ENCODE measurements at regions not wholly inside any gene's neighbourhood (a gene's known extent, or its start where the extent isn't known, plus 50 kb on each side); places are given as distances from the start of the nearest gene placed in this dataset.
"Not testable (repeated sequence)": the region's sequence is repeated elsewhere in the genome, so short reads cannot be mapped to it uniquely, and the experiment has no call there.

DNA sequence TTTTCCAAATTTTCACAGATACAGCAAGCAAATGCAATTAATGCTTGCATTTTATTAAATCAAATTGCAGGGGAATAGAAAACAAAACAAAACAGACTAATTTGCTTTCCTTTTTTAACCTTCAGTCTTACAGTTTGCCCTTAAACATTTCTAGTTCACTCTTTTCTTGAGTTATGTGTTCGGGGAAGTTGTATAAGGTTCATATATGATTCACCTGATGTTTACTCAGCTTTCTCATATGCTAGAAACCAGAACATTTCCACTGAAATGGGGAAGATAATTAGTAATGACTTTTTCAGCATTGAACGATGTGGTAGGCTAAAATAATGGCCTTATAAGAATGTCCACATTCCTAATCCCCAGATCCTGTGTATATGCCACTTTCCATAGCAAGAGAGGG, 176.2 kb upstream of the NBPF9 start:
- not testable (repeated sequence) for DNase-seq

DNA sequence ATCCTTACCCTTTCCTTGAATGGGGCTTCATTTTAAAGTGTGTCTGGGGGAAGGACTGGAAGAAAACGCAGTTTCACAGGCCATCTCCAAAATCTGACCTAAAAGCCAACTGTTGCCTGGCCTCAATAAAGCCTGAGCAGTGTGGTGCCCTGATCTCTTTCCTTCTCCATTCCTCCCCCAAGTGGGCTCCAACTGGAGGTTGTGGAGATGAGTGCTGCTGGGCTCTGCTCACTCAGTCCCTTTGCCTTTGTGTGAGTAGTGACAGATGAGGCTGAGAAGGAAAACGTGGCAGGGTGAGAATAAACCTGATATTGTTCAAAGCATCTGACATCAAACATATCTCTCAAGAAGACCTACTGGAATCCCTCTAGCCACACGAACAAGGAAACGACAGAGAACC, 181.4 kb upstream of the NBPF9 start:
- not testable (repeated sequence) for DNase-seq

GRCh38 chr1:149285205-149285604, 181.9 kb upstream of the NBPF9 start:
- DNase-seq: not testable (repeated sequence)

DNA sequence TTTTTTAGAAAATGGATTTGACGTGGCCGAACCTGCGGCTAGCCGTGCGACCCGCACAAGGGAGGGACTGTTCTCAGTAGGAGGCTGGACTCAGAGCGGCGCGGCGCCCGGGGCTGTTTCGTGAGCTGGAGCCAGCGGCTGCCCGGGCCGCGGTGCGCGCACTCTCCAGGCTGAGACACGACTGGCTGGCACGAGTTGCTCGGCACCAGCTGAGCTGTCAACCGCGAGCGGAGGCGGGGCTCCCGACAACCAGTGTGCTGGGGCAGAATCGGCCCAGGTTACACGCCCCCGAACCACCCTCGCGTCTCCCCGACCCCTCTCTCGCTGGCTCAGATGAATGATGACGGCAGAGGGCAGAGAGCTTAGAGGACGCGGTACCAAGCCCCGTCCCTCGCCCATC, 182.3 kb upstream of the NBPF9 start:
- DNase-seq: not testable (repeated sequence)

GRCh38 chr1:149288580-149288979, 185.2 kb upstream of the NBPF9 start:
- not testable (repeated sequence) for DNase-seq

- not testable (repeated sequence) for DNase-seq
These were observed 174.2 kb upstream of the NBPF19 start for GRCh38 chr1:149300478-149301218.

DNA sequence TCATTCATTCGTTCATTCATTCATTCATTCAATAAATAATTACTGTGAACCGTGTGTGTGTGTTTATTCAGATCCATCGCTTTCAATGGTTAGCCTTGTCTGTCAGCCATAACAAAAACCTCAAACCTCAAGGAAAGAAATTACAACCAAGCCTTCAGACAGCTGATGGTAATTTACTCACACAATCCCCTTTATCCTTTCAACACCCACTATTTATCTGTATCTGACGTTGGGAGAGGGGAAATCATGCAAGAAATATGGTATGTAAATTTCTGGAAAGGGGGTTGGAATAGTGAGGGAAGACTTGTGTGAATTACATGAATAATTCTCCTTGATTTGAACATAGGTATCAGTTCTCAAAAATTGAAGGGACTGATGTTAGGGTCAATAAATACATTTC, 173.6 kb upstream of the NBPF19 start:
- not testable (repeated sequence) for DNase-seq

DNA sequence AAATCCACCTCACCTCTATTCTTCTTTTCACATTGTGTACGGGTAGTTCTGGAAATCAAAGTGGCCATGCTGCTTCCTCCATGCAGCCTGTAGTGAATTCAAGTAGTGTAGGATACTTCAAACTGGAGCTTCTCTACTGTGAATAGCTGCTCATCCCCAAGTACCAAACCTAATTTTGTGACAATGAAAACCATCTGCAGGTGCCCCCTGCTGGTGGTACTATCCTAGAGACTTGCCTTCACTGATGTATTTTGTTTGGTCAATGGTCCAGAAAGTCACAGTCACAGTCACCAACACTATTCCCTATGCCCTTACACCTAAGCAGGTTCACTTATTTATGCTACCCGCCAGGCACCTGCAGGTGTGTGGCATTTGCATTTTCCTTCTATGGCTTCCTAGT, 170.0 kb upstream of the NBPF19 start:
- not testable (repeated sequence) for DNase-seq

DNA sequence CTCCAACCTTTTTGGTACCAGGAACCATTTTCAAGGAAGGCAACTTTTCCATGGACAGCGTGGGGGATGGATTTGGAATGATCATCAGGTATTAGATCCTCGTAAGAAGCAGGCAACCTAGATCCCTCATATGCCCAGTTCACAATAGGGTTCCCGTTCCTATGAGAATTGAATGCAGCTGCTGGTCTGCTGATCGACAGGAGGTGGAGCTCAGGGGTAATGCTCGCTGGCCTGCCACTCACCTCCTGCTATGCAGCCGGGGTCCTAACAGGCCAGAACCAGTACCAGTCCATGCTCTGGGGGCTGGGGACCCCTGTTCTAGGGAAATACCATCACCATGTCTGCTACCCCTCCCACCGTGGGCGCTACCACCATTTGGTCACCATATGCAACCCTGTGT, 167.2 kb upstream of the NBPF19 start:
- DNase-seq: not testable (repeated sequence)

- not testable (repeated sequence) for DNase-seq
These were observed 159.9 kb upstream of the NBPF19 start for GRCh38 chr1:149314921-149315320.

DNA sequence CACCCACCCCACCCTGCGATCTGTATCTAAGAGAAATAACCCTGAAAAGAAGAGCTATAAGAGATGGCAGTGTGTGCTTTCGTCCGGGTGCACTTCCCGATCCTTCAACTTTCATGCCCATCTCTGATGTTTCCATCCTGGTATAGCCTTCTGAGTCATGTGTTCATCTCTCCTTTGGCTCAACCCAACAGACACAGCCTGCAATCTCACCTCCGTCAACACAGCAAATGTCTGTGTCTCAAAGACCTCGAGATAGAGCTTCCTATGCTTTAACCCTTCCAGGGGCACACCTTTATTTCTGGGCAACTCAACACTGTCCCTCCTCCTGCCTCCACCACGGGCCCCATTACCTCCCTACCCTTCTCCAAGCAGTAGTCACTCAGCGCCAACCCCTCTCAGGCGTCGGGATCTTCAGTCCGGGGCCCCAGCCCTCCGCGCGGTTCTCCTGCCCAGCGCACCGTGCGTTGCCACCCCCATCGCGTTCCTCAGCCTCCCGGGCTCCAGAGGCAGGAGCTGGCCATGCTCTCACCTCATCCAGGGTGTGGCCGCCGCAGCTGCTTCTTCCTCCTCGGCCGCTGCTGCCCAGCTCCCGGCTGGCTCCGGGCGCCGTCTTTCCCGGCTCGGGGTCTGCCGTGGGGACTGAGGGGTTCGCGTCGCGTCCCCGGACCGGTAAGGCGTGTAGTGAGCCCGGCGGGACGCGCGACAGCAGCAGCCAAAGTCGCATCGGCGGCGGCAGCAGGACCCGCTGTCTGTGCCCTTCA, 153.7 kb upstream of the NBPF19 start:
- not testable (repeated sequence) for DNase-seq

DNA sequence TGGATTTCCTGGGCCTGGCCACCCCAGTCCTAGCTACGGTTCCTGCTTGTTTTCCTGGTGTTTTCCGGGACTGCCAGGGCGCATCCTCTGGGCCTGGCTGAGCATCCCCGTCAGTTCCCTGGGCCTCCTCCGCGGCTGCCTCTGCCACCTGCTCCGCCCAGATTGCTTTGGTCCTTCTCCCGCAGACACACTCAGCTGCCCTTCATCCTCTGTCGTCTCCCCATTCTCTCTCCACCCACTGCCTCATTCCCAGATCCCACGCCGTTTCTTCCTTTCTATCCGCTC, 153.2 kb upstream of the NBPF19 start:
- DNase-seq: not testable (repeated sequence)

DNA sequence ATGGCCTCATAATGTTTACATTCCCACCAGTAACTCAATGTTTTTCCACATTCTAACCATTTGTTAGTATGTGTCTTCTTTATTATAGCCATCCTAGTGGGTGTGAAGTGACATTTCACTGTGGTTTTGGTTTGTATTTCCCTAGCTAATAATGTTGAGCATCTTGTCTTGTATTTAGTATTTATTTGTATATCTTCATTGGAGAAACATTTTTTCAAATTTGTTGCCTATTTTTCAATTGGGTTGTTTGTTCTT, 144.8 kb upstream of the NBPF19 start:
- DNase-seq: not testable (repeated sequence)

DNA sequence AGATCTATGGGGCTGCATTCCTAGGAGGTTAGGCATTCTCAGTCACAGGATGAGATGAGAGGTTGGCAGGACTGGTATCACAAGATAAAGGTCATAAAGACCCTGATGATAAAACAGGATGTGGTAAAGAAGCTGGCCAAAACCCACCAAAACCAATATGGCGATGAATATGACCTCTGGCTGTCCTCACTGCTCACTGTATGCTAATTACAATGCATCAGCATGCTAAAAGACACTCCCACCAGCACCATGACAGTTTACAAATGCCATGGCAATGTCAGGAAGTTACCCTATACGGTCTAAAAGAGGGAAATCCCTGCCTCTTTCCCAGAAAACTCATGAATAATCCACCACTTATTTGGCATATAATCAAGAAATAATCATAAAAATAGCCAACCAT, 138.8 kb upstream of the NBPF19 start:
- not testable (repeated sequence) for DNase-seq

DNA sequence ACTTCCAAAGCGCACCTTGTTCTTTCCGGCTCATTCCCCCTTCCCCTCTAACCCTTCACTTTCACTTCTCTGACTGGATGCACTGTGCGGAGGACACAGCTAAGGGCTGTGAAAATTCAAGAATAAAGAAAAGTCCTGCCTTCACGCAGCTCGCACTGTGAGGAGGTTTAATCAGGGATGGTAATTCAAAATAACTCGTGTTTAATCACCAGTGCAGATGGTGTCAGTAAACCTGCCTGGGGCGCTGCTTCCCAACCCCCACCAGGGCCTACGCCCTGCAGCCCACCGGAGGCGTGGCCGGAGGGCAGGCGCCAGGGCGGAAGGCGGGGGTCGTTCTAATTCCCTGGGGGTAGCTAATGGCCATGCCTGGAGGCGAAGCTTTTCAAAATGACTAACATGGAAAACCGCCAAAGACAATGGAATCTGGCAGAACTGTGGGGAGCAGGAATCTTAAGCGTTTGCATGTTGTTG, 136.6 kb upstream of the NBPF19 start:
- not testable (repeated sequence) for DNase-seq

DNA sequence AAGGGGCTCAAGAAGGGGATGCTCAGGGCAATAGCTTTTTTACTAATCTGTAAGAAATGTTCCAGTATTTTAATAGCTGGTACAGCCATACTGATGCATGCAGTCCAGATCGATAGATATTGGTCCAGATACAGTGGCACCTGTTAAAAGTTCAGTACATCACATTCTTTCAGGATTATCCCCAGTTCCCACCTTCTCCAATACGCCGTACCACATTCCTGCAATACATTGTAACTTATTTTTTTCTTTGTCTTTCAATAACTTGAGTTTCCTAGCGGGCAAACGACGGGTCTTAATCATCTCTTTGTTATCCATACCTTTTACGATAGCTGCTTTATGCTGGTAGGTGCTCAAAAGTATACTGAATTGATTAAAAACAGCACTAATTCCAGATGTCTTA, 136.1 kb upstream of the NBPF19 start:
- DNase-seq: not testable (repeated sequence)

DNA sequence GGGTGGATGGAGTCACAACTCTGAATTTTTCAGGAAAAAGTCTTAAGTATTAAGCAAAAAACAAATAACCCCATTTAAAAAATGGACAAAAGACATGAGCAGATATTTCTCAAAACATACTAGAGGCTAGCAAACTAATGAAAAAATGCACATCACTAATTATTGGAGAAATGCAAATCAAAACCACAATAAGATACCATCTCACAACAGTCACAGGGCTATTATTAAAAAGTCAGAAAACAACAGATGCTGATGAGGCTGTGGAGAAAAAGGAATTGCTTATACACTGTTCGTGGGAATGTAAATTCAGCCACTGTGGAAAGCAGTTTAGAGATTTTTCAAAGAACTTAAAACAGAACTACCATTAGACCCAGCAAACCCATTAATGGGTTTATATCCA, 125.4 kb upstream of the NBPF19 start:
- not testable (repeated sequence) for DNase-seq

GRCh38 chr1:149352205-149352604, 122.6 kb upstream of the NBPF19 start:
- not testable (repeated sequence) for DNase-seq

DNA sequence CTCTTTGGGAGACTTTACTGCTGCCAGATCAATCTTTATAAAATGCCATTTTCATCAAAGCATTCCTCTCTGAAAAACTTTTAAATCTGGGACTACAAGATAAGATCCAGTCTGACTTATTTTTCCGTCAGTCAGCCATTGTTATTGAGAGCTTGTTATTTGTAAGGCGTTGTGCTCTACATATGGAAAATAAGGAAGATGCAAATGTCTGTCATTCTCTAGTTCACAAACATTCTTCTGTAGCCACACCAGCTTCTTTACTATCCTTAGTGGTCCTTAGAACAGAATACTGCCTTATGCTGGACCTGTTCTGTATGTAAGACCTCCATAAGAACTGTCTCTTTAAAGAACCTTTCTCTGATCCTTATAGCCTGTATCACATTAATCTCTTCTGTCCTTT, 120.3 kb upstream of the NBPF19 start:
- DNase-seq: not testable (repeated sequence)

- DNase-seq: not testable (repeated sequence)
These were observed 119.1 kb upstream of the NBPF19 start for GRCh38 chr1:149355748-149356147.

DNA sequence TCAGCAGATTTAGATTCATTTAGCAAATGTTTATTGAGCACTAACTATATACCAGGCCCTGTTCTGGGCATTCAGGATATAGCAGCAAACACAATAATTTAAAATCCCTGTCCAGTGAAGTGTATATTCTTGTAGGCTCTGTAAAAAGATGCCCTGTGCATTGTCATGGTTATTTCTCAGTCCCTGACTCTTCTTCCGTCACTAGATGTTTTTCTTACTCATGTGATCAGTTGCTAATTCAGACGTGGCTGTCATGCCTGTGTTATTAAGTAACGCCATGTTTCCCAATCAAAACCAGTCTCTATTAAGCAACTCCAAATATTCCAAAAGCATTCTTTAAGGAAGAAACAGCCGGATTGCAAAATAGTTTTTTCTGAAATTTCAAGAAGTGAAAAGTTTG, 118.7 kb upstream of the NBPF19 start:
- DNase-seq: not testable (repeated sequence)

GRCh38 chr1:149360351-149360750, 114.5 kb upstream of the NBPF19 start:
- not testable (repeated sequence) for DNase-seq

DNA sequence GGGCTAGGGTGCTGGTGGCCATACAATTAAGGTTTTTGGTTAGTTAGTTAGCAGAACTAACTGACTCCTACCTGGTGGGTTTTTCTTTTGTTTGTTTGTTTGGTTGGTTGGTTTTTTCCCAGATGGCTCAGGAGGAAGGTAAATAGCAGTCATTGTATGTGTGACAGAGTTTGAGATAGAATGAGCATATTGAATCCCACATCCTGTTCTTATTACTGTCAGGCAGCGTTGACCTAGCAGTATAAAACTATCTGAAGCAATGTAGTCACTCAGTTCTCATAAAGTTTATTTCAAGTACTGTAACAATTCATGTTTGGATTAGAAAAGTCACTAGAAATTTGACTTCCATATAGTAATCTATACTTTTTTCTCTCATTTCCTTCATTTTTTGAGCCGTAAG, 113.5 kb upstream of the NBPF19 start:
- not testable (repeated sequence) for DNase-seq

GRCh38 chr1:149364188-149364981, 110.5 kb upstream of the NBPF19 start:
- DNase-seq: not testable (repeated sequence)

Measured in CD4-positive, alpha-beta T cell treated with Interleukin-17A for 4 hours (primary cell).